ENCODE measurements at regions not wholly inside any gene's neighbourhood (a gene's known extent, or its start where the extent isn't known, plus 50 kb on each side); places are given as distances from the start of the nearest gene placed in this dataset.

GRCh38 chr16:64712026-64712425 lies 409.8 kb downstream of the CDH11 start:
- no peaks in the 10 kb centered on the region for H3K36me3 ChIP-seq (ENCODE audit: control insufficient read depth, insufficient read depth, low read length)
- H3K27me3 ChIP-seq (ENCODE audit: control insufficient read depth, insufficient read depth, low read length): no peaks in the 10 kb centered on the region
- H3K4me3 ChIP-seq (ENCODE audit: low read length): no peak overlapping the region
- no peaks in the 10 kb centered on the region for H3K4me1 ChIP-seq (ENCODE audit: control insufficient read depth, insufficient read depth, low read length)
- H3K9ac ChIP-seq (ENCODE audit: low read length): no peak overlapping the region
- H3K9me3 ChIP-seq (ENCODE audit: control insufficient read depth, low read length): no peaks in the 10 kb centered on the region

GRCh38 chr16:64711596-64711995 lies 410.3 kb downstream of the CDH11 start:
- Histone ChIP-seq H3K4me1 (ENCODE audit: control insufficient read depth, insufficient read depth, low read length) (no peaks in the 10 kb centered on the region), H3K36me3 (ENCODE audit: control insufficient read depth, insufficient read depth, low read length) (no peaks in the 10 kb centered on the region), H3K9ac (ENCODE audit: low read length) (no peak overlapping the region), H3K4me3 (ENCODE audit: low read length) (no peak overlapping the region), H3K27me3 (ENCODE audit: control insufficient read depth, insufficient read depth, low read length) (no peaks in the 10 kb centered on the region), H3K9me3 (ENCODE audit: control insufficient read depth, low read length) (no peaks in the 10 kb centered on the region)

GRCh38 chr16:64711026-64711425 lies 410.8 kb downstream of the CDH11 start:
- no peak overlapping the region for H3K9ac ChIP-seq (ENCODE audit: low read length)
- H3K4me3 ChIP-seq (ENCODE audit: low read length): no peak overlapping the region
- H3K4me1 ChIP-seq (ENCODE audit: control insufficient read depth, insufficient read depth, low read length): no peaks in the 10 kb centered on the region
- no peaks in the 10 kb centered on the region for H3K9me3 ChIP-seq (ENCODE audit: control insufficient read depth, low read length)
- no peaks in the 10 kb centered on the region for H3K36me3 ChIP-seq (ENCODE audit: control insufficient read depth, insufficient read depth, low read length)
- no peaks in the 10 kb centered on the region for H3K27me3 ChIP-seq (ENCODE audit: control insufficient read depth, insufficient read depth, low read length)

GRCh38 chr16:64705443-64705842 lies 416.4 kb downstream of the CDH11 start:
- Histone ChIP-seq H3K9ac (ENCODE audit: low read length) (no peak overlapping the region), H3K27me3 (ENCODE audit: control insufficient read depth, insufficient read depth, low read length) (no peaks in the 10 kb centered on the region), H3K36me3 (ENCODE audit: control insufficient read depth, insufficient read depth, low read length) (no peaks in the 10 kb centered on the region), H3K4me1 (ENCODE audit: control insufficient read depth, insufficient read depth, low read length) (no peaks in the 10 kb centered on the region), H3K9me3 (ENCODE audit: control insufficient read depth, low read length) (no peaks in the 10 kb centered on the region), H3K4me3 (ENCODE audit: low read length) (no peak overlapping the region)

- no peaks in the 10 kb centered on the region for H3K36me3 ChIP-seq (ENCODE audit: control insufficient read depth, insufficient read depth, low read length)
- no peaks in the 10 kb centered on the region for H3K9me3 ChIP-seq (ENCODE audit: control insufficient read depth, low read length)
- H3K9ac ChIP-seq (ENCODE audit: low read length): no peak overlapping the region
- H3K4me1 ChIP-seq (ENCODE audit: control insufficient read depth, insufficient read depth, low read length): no peaks in the 10 kb centered on the region
- no peak overlapping the region for H3K4me3 ChIP-seq (ENCODE audit: low read length)
- H3K27me3 ChIP-seq (ENCODE audit: control insufficient read depth, insufficient read depth, low read length): no peaks in the 10 kb centered on the region
These were observed 417.5 kb downstream of the CDH11 start for GRCh38 chr16:64704386-64704785.

- Histone ChIP-seq H3K27me3 (ENCODE audit: control insufficient read depth, insufficient read depth, low read length) (no peaks in the 10 kb centered on the region), H3K4me1 (ENCODE audit: control insufficient read depth, insufficient read depth, low read length) (no peaks in the 10 kb centered on the region), H3K36me3 (ENCODE audit: control insufficient read depth, insufficient read depth, low read length) (no peaks in the 10 kb centered on the region), H3K4me3 (ENCODE audit: low read length) (no peak overlapping the region), H3K9me3 (ENCODE audit: control insufficient read depth, low read length) (no peaks in the 10 kb centered on the region), H3K9ac (ENCODE audit: low read length) (no peak overlapping the region)
These were observed 419.4 kb downstream of the CDH11 start for GRCh38 chr16:64702415-64702814.

- no peaks in the 10 kb centered on the region for H3K36me3 ChIP-seq (ENCODE audit: control insufficient read depth, insufficient read depth, low read length)
- no peak overlapping the region for H3K9ac ChIP-seq (ENCODE audit: low read length)
- H3K27me3 ChIP-seq (ENCODE audit: control insufficient read depth, insufficient read depth, low read length): no peaks in the 10 kb centered on the region
- H3K9me3 ChIP-seq (ENCODE audit: control insufficient read depth, low read length): no peaks in the 10 kb centered on the region
- no peak overlapping the region for H3K4me3 ChIP-seq (ENCODE audit: low read length)
- no peaks in the 10 kb centered on the region for H3K4me1 ChIP-seq (ENCODE audit: control insufficient read depth, insufficient read depth, low read length)
These were observed 421.2 kb downstream of the CDH11 start for GRCh38 chr16:64700628-64701027.

GRCh38 chr16:64696866-64697265 lies 425.0 kb downstream of the CDH11 start:
- no peak overlapping the region for H3K4me3 ChIP-seq (ENCODE audit: low read length)
- no peaks in the 10 kb centered on the region for H3K36me3 ChIP-seq (ENCODE audit: control insufficient read depth, insufficient read depth, low read length)
- H3K9me3 ChIP-seq (ENCODE audit: control insufficient read depth, low read length): no peaks in the 10 kb centered on the region
- no peak overlapping the region for H3K9ac ChIP-seq (ENCODE audit: low read length)
- no peaks in the 10 kb centered on the region for H3K4me1 ChIP-seq (ENCODE audit: control insufficient read depth, insufficient read depth, low read length)
- H3K27me3 ChIP-seq (ENCODE audit: control insufficient read depth, insufficient read depth, low read length): no peaks in the 10 kb centered on the region

GRCh38 chr16:64695684-64696083 lies 426.2 kb downstream of the CDH11 start:
- H3K4me3 ChIP-seq (ENCODE audit: low read length): no peak overlapping the region
- no peaks in the 10 kb centered on the region for H3K27me3 ChIP-seq (ENCODE audit: control insufficient read depth, insufficient read depth, low read length)
- H3K9me3 ChIP-seq (ENCODE audit: control insufficient read depth, low read length): no peaks in the 10 kb centered on the region
- H3K9ac ChIP-seq (ENCODE audit: low read length): no peak overlapping the region
- no peaks in the 10 kb centered on the region for H3K4me1 ChIP-seq (ENCODE audit: control insufficient read depth, insufficient read depth, low read length)
- H3K36me3 ChIP-seq (ENCODE audit: control insufficient read depth, insufficient read depth, low read length): no peaks in the 10 kb centered on the region

GRCh38 chr16:64693946-64694345 lies 427.9 kb downstream of the CDH11 start:
- Histone ChIP-seq H3K9me3 (ENCODE audit: control insufficient read depth, low read length) (no peaks in the 10 kb centered on the region), H3K4me3 (ENCODE audit: low read length) (no peak overlapping the region), H3K9ac (ENCODE audit: low read length) (no peak overlapping the region), H3K27me3 (ENCODE audit: control insufficient read depth, insufficient read depth, low read length) (no peaks in the 10 kb centered on the region), H3K4me1 (ENCODE audit: control insufficient read depth, insufficient read depth, low read length) (no peaks in the 10 kb centered on the region), H3K36me3 (ENCODE audit: control insufficient read depth, insufficient read depth, low read length) (no peaks in the 10 kb centered on the region)

- no peaks in the 10 kb centered on the region for H3K36me3 ChIP-seq (ENCODE audit: control insufficient read depth, insufficient read depth, low read length)
- H3K4me3 ChIP-seq (ENCODE audit: low read length): no peak overlapping the region
- H3K27me3 ChIP-seq (ENCODE audit: control insufficient read depth, insufficient read depth, low read length): no peaks in the 10 kb centered on the region
- H3K9ac ChIP-seq (ENCODE audit: low read length): no peak overlapping the region
- no peaks in the 10 kb centered on the region for H3K9me3 ChIP-seq (ENCODE audit: control insufficient read depth, low read length)
- H3K4me1 ChIP-seq (ENCODE audit: control insufficient read depth, insufficient read depth, low read length): no peaks in the 10 kb centered on the region
These were observed 434.1 kb downstream of the CDH11 start for GRCh38 chr16:64687786-64688185.

- Histone ChIP-seq H3K36me3 (ENCODE audit: control insufficient read depth, insufficient read depth, low read length) (no peaks in the 10 kb centered on the region), H3K27me3 (ENCODE audit: control insufficient read depth, insufficient read depth, low read length) (no peaks in the 10 kb centered on the region), H3K9me3 (ENCODE audit: control insufficient read depth, low read length) (no peaks in the 10 kb centered on the region), H3K9ac (ENCODE audit: low read length) (no peak overlapping the region), H3K4me1 (ENCODE audit: control insufficient read depth, insufficient read depth, low read length) (no peaks in the 10 kb centered on the region), H3K4me3 (ENCODE audit: low read length) (no peak overlapping the region)
These were observed 434.7 kb downstream of the CDH11 start for GRCh38 chr16:64687123-64687522.

- Histone ChIP-seq H3K27me3 (ENCODE audit: control insufficient read depth, insufficient read depth, low read length) (no peaks in the 10 kb centered on the region), H3K4me3 (ENCODE audit: low read length) (no peak overlapping the region), H3K9me3 (ENCODE audit: control insufficient read depth, low read length) (no peaks in the 10 kb centered on the region), H3K9ac (ENCODE audit: low read length) (no peak overlapping the region), H3K36me3 (ENCODE audit: control insufficient read depth, insufficient read depth, low read length) (no peaks in the 10 kb centered on the region), H3K4me1 (ENCODE audit: control insufficient read depth, insufficient read depth, low read length) (no peaks in the 10 kb centered on the region)
These were observed 441.7 kb downstream of the CDH11 start for GRCh38 chr16:64679976-64680690.

Data from mucosa of stomach (tissue), 1 donor.